Smooth muscle cell (in vitro differentiated cells): ENCODE measurements at regions not wholly inside any gene's neighbourhood (a gene's known extent, or its start where the extent isn't known, plus 50 kb on each side); places are given as distances from the start of the nearest gene placed in this dataset.

Source experiments
- DNase-seq: peaks from one replicate; lab custom pipeline; 2025; ENCODE audit not compliant: unreplicated experiment; lab: John Stamatoyannopoulos, UW
- H2AFZ ChIP-seq: fragments of 200-600 bp; sonication (generic); 2 replicates; pipeline ENCODE4 v1.6.0; 2016; ENCODE audit warnings: antibody characterized with exemption, low read depth, mild to moderate bottlenecking
- H3F3A ChIP-seq: fragments of 200-600 bp; sonication (generic); 2 replicates; pipeline ENCODE4 v1.6.0; 2017; ENCODE audit warnings: antibody characterized with exemption, low read depth
- H3K27ac ChIP-seq: fragments of 200-600 bp; sonication (generic); 2 replicates; pipeline ENCODE4 v1.5.1; 2016; ENCODE audit warnings: low read depth, mild to moderate bottlenecking
- H3K27me3 ChIP-seq: fragments of 200-600 bp; sonication (generic); 2 replicates; pipeline ENCODE4 v1.6.1; 2016; ENCODE audit warnings: low read depth, mild to moderate bottlenecking
- H3K36me3 ChIP-seq: fragments of 200-600 bp; sonication (generic); 2 replicates; pipeline ENCODE4 v1.5.1; 2016; ENCODE audit warnings: low read depth
- H3K4me1 ChIP-seq: fragments of 200-600 bp; sonication (generic); 2 replicates; pipeline ENCODE4 v1.5.1; 2016; ENCODE audit warnings: low read depth
- H3K4me2 ChIP-seq: fragments of 200-600 bp; sonication (generic); 2 replicates; pipeline ENCODE4 v1.6.0; 2016; ENCODE audit warnings: mild to moderate bottlenecking
- H3K4me3 ChIP-seq: fragments of 200-600 bp; sonication (generic); 2 replicates; pipeline ENCODE4 v1.5.1; 2016; ENCODE audit warnings: mild to moderate bottlenecking
- H3K79me2 ChIP-seq: fragments of 200-600 bp; sonication (generic); 2 replicates; pipeline ENCODE4 v1.6.0; 2016; ENCODE audit warnings: low read depth, mild to moderate bottlenecking
- H3K9ac ChIP-seq: fragments of 200-600 bp; sonication (generic); 2 replicates; pipeline ENCODE4 v1.6.0; 2016; ENCODE audit warnings: low read depth
- H3K9me3 ChIP-seq: fragments of 200-600 bp; sonication (generic); replicated peaks from 2 replicates; pipeline ENCODE4 v1.5.1; 2016; ENCODE audit warnings: low read depth
- H4K20me1 ChIP-seq: fragments of 200-600 bp; sonication (generic); 2 replicates; pipeline ENCODE4 v1.6.0; 2016; ENCODE audit warnings: low read depth
- whole genome bisulfite sequencing: methylation state at CpG from one replicate; pipeline ENCODE4 v1.1.7; 2016; ENCODE audit warnings: low lambda C conversion rate; 5-methylcytosine and 5-hydroxymethylcytosine counted together
- TF ChIP-seq, protein P1 (sequence below): fragments of 200-600 bp; sonication (generic); IDR thresholded peaks from 2 replicates; pipeline ENCODE4 v1.5.1; 2017; ENCODE audit warnings: borderline replicate concordance, mild to moderate bottlenecking, antibody characterized with exemption; ENCODE audit not compliant: insufficient read depth, poor library complexity, severe bottlenecking

DNA sequence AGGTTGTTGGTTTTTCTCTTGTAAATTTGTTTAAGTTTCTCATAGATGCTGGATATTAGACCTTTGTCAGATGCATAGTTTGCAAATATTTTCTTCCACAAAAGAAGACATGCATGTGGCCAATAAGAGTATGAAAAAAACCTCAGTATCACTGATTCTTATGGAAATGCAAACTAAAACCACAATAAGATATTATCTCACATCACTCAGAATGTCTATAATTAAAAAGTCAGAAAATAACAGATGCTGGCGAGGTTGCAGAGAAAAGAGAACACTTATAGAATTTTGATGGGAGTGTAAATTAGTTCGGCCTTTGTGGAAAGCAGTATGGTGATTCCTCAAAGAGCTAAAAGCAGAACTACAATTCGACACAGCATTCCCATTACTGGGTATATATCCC is 1355.6 kb downstream of the FAM133A start:
- Histone ChIP-seq H2AFZ (no peak overlapping the region), H3F3A (no peaks in the 10 kb centered on the region), H3K9ac (no peak overlapping the region), H3K27ac (no peak overlapping the region), H3K79me2 (no peaks in the 10 kb centered on the region), H3K36me3 (no peaks in the 10 kb centered on the region), H3K4me2 (no peak overlapping the region), H3K9me3 (no peaks in the 10 kb centered on the region), H3K4me1 (no peaks in the 10 kb centered on the region), H3K4me3 (no peak overlapping the region), H4K20me1 (no peaks in the 10 kb centered on the region), H3K27me3 (no peaks in the 10 kb centered on the region)
- DNase-seq: no peak
- TF ChIP-seq, protein P1, sequence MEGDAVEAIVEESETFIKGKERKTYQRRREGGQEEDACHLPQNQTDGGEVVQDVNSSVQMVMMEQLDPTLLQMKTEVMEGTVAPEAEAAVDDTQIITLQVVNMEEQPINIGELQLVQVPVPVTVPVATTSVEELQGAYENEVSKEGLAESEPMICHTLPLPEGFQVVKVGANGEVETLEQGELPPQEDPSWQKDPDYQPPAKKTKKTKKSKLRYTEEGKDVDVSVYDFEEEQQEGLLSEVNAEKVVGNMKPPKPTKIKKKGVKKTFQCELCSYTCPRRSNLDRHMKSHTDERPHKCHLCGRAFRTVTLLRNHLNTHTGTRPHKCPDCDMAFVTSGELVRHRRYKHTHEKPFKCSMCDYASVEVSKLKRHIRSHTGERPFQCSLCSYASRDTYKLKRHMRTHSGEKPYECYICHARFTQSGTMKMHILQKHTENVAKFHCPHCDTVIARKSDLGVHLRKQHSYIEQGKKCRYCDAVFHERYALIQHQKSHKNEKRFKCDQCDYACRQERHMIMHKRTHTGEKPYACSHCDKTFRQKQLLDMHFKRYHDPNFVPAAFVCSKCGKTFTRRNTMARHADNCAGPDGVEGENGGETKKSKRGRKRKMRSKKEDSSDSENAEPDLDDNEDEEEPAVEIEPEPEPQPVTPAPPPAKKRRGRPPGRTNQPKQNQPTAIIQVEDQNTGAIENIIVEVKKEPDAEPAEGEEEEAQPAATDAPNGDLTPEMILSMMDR: no peak
- WGBS: 59% methylated on average over 3 of the region's 3 CpGs

DNA sequence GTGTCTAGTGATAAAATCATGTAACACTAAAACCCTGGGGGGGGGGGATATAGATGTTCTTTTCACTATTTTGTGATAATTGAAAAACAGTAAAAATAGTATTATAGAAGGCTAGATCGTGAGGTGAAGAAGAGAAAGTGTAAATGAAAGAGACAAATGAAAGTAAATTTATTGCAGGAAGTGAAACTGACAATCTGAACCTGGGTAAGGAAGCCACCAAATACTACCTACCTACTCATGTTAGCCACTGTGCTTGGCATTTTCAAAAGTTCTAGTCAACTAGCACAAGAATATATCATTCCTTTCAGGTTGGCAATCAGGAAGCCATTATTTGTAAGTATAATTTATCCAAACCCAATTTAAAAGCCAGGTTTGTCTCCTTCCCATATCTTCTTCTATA is 1366.1 kb downstream of the FAM133A start:
- no peaks in the 10 kb centered on the region for H3K4me1 ChIP-seq
- 94% methylated on average over 1 of the region's 1 CpG for WGBS

GRCh38 chrX:95044331-95044730 is 1370.3 kb downstream of the FAM133A start:
- Histone ChIP-seq H3K36me3 (no peaks in the 10 kb centered on the region), H2AFZ (no peak overlapping the region), H3F3A (no peaks in the 10 kb centered on the region), H3K4me3 (no peak overlapping the region), H3K79me2 (no peaks in the 10 kb centered on the region), H3K4me1 (no peaks in the 10 kb centered on the region), H3K27ac (no peak overlapping the region), H3K9me3 (no peaks in the 10 kb centered on the region), H4K20me1 (no peaks in the 10 kb centered on the region), H3K9ac (no peak overlapping the region), H3K4me2 (no peak overlapping the region), H3K27me3 (no peaks in the 10 kb centered on the region)
- no peak for DNase-seq
- WGBS: 99% methylated on average over 4 of the region's 4 CpGs
- TF ChIP-seq, protein P1: no peak

More for the DNA sequence above, 1366.1 kb downstream of the FAM133A start:
- Histone ChIP-seq H3K4me2 (no peak overlapping the region), H3K9me3 (no peaks in the 10 kb centered on the region), H3K9ac (no peak overlapping the region), H3K27ac (no peak overlapping the region), H3K27me3 (no peaks in the 10 kb centered on the region), H3K79me2 (no peaks in the 10 kb centered on the region), H4K20me1 (no peaks in the 10 kb centered on the region), H3F3A (no peaks in the 10 kb centered on the region), H3K4me3 (no peak overlapping the region), H2AFZ (no peak overlapping the region), H3K36me3 (no peaks in the 10 kb centered on the region)
- TF ChIP-seq, protein P1: no peak
- no peak for DNase-seq

GRCh38 chrX:95055991-95056390 is 1382.0 kb downstream of the FAM133A start:
- TF ChIP-seq, protein P1: no peak
- H3K36me3 ChIP-seq: no peaks in the 10 kb centered on the region
- H3K4me1 ChIP-seq: peaks cover 10% of the 10 kb centered on the region
- H3F3A ChIP-seq: peaks cover 11% of the 10 kb centered on the region
- no peak overlapping the region for H2AFZ ChIP-seq
- DNase-seq: no peak
- H3K9me3 ChIP-seq: no peaks in the 10 kb centered on the region
- H3K4me3 ChIP-seq: no peak overlapping the region
- H3K27me3 ChIP-seq: no peaks in the 10 kb centered on the region
- H3K79me2 ChIP-seq: no peaks in the 10 kb centered on the region
- WGBS: 88% methylated on average over 2 of the region's 2 CpGs
- no peak overlapping the region for H3K27ac ChIP-seq
- H4K20me1 ChIP-seq: no peaks in the 10 kb centered on the region
- no peak overlapping the region for H3K9ac ChIP-seq
- no peak overlapping the region for H3K4me2 ChIP-seq
